Spleen (tissue), 11 donors: ENCODE measurements at regions not wholly inside any gene's neighbourhood (a gene's known extent, or its start where the extent isn't known, plus 50 kb on each side); places are given as distances from the start of the nearest gene placed in this dataset.

ENCODE experiments used
- DNase-seq: peaks from one replicate; pipeline ENCODE4 v3.0.0-alpha.2; 2020
- H3K27ac ChIP-seq, 8 donors: fragments of 200-600 bp; sonication (generic) in 7 of 8; 1 replicate in 4 of 8; 2 replicates in 4 of 8; pipeline versions ENCODE4 v1.5.0 to v1.8.0; 2016 to 2021; ENCODE audit warnings: inconsistent platforms in 4 of 8, mild to moderate bottlenecking in 4 of 8, moderate library complexity in 1 of 8
- H3K27me3 ChIP-seq, 7 donors: fragments of 200-600 bp; sonication (generic) in 6 of 7; replicated peaks in 1 of 7; 1 replicate in 4 of 7; 2 replicates in 3 of 7; pipeline versions ENCODE4 v1.5.0 to v1.8.0; 2016 to 2021; ENCODE audit warnings: inconsistent platforms in 3 of 7, mild to moderate bottlenecking in 1 of 7
- H3K36me3 ChIP-seq, 6 donors: fragments of 200-600 bp; sonication (generic) in 5 of 6; 1 replicate in 4 of 6; 2 replicates in 2 of 6; pipeline versions ENCODE4 v1.5.0 to v1.8.0; 2016 to 2021; ENCODE audit warnings: inconsistent platforms in 2 of 6
- H3K4me1 ChIP-seq, 6 donors: fragments of 200-600 bp; sonication (generic) in 5 of 6; 1 replicate in 3 of 6; 2 replicates in 3 of 6; pipeline versions ENCODE4 v1.5.0 to v1.8.0; 2016 to 2021; ENCODE audit warnings: inconsistent platforms in 3 of 6
- H3K4me3 ChIP-seq, 8 donors: fragments of 200-600 bp; sonication (generic) in 7 of 8; 1 replicate in 4 of 8; 2 replicates in 4 of 8; pipeline versions ENCODE4 v1.5.0 to v1.8.0; 2016 to 2021; ENCODE audit warnings: inconsistent platforms in 4 of 8, mild to moderate bottlenecking in 4 of 8, moderate library complexity in 2 of 8
- H3K9me3 ChIP-seq, 8 donors: fragments of 200-600 bp; sonication (generic) in 7 of 8; 1 replicate in 4 of 8; 2 replicates in 4 of 8; pipeline versions ENCODE4 v1.5.0 to v1.8.0; 2016 to 2021; ENCODE audit warnings: inconsistent platforms in 4 of 8
- CTCF ChIP-seq, 11 experiments: fragments of 200-600 bp in 7 of 11; fragments of 450-650 bp in 4 of 11; sonication (generic) in 4 of 11; IDR thresholded peaks in 8 of 11; conservative IDR thresholded peaks in 3 of 11; 1 replicate in 7 of 11; 2 replicates in 4 of 11; pipeline versions ENCODE4 v1.4.0 to v1.8.0; 2016 to 2021; ENCODE audit warnings: antibody characterized with exemption in 11 of 11, inconsistent platforms in 4 of 11, mild to moderate bottlenecking in 1 of 11
- POLR2A ChIP-seq, 3 donors: fragments of 450-650 bp; IDR thresholded peaks; one replicate each; pipeline ENCODE4 v1.5.1; 2017; ENCODE audit warnings: antibody characterized with exemption in 3 of 3, mild to moderate bottlenecking in 1 of 3
- POLR2AphosphoS5 ChIP-seq, 3 donors: sonication (generic); formaldehyde crosslinking; IDR thresholded peaks; one replicate each; pipeline ENCODE4 v1.5.1; 2017; ENCODE audit warnings: antibody characterized with exemption in 3 of 3
- WGBS, 5 donors: extraction: QIAGEN DNeasy Blood & Tissue Kit in 3 of 5; methylation state at CpG; one replicate each; pipeline versions ENCODE4 v1.1.5 to v1.1.7; 2013 to 2018; 5-methylcytosine and 5-hydroxymethylcytosine counted together
- intact Hi-C: fragments of 100-400 bp; cut with DNase I; formaldehyde crosslinking; loops from one replicate; pipeline ENCODE4 v1.15.0; 2023; ENCODE audit warnings: low total_unique reads
- donor health status: healthy with polysubstance abuse.
- donor health status: DM: no; HTN: no; CAD: no; lungs with moderate emphysema.
- donor health status: DM: no; HTN: no; CAD: no.
- donor health status: Bipolar disorder and iron deficiency.
- donor health status: healthy.
- donor health status: DM: no; HTN: no; CAD: no.
- donor health status: DM: yes; HTN: yes; CAD: no.

GRCh38 chr14:55772486-55772885, 192.5 kb downstream of the KTN1 start:
- H3K27me3 ChIP-seq: no peaks in the 10 kb centered on the region
- TF ChIP-seq CTCF (IDR thresholded peaks at IDR 0.05 in 8 of 11, conservative IDR thresholded peaks at IDR 0.05 in 3 of 11) (no peak), POLR2AphosphoS5 (IDR thresholded peaks at IDR 0.05) (no peak), POLR2A (IDR thresholded peaks at IDR 0.05) (no peak)
- WGBS, 5 donors: 75 to 93% (median 85%) methylated on average over 1 of the region's 1 CpG
- H3K36me3 ChIP-seq: no peaks in the 10 kb centered on the region
- H3K4me1 ChIP-seq: no peaks in the 10 kb centered on the region
- intact Hi-C loops: no loop called here
- DNase-seq: no peak
- H3K9me3 ChIP-seq: no peaks in the 10 kb centered on the region
- no peak overlapping the region for H3K4me3 ChIP-seq
- no peak overlapping the region for H3K27ac ChIP-seq

- H3K27ac ChIP-seq: no peak overlapping the region
- no peak overlapping the region for H3K4me3 ChIP-seq
- no peak for TF ChIP-seq POLR2AphosphoS5 (IDR thresholded peaks at IDR 0.05)
- TF ChIP-seq POLR2A (IDR thresholded peaks at IDR 0.05): no peak
- no peak for TF ChIP-seq CTCF (IDR thresholded peaks at IDR 0.05 in 8 of 11, conservative IDR thresholded peaks at IDR 0.05 in 3 of 11)
- no peaks in the 10 kb centered on the region for H3K36me3 ChIP-seq
- no peaks in the 10 kb centered on the region for H3K27me3 ChIP-seq
- no peak for DNase-seq
- 93 to 100% (median 97%) methylated on average over 1 of the region's 1 CpG for WGBS, 5 donors
- no peaks in the 10 kb centered on the region for H3K9me3 ChIP-seq
- no peaks in the 10 kb centered on the region for H3K4me1 ChIP-seq
- intact Hi-C loops: no loop called here
These were observed 193.3 kb downstream of the KTN1 start for GRCh38 chr14:55773312-55773711.

- Histone ChIP-seq H3K4me1 (no peaks in the 10 kb centered on the region), H3K36me3 (no peaks in the 10 kb centered on the region), H3K27me3 (no peaks in the 10 kb centered on the region), H3K27ac (no peak overlapping the region), H3K9me3 (no peaks in the 10 kb centered on the region), H3K4me3 (no peak overlapping the region)
- WGBS, 5 donors: 89 to 97% (median 92%) methylated on average over 1 of the region's 1 CpG
- intact Hi-C loops: no loop called here
- TF ChIP-seq POLR2AphosphoS5 (IDR thresholded peaks at IDR 0.05) (no peak), CTCF (IDR thresholded peaks at IDR 0.05 in 8 of 11, conservative IDR thresholded peaks at IDR 0.05 in 3 of 11) (no peak), POLR2A (IDR thresholded peaks at IDR 0.05) (no peak)
- DNase-seq: no peak
These were observed 194.1 kb downstream of the KTN1 start for GRCh38 chr14:55773984-55774545.

- Histone ChIP-seq H3K27ac (no peak overlapping the region), H3K36me3 (no peaks in the 10 kb centered on the region), H3K4me1 (peaks cover 2 to 11% (median 6%) of the 10 kb centered on the region in 6 donors), H3K9me3 (no peaks in the 10 kb centered on the region), H3K27me3 (no peaks in the 10 kb centered on the region), H3K4me3 (no peak overlapping the region)
- WGBS, 5 donors: 66 to 83% (median 74%) methylated on average over 4 of the region's 4 CpGs
- intact Hi-C loops: no loop called here
- DNase-seq: no peak
- TF ChIP-seq CTCF (IDR thresholded peaks at IDR 0.05 in 8 of 11, conservative IDR thresholded peaks at IDR 0.05 in 3 of 11): no peak
- no peak for TF ChIP-seq POLR2A (IDR thresholded peaks at IDR 0.05)
- TF ChIP-seq POLR2AphosphoS5 (IDR thresholded peaks at IDR 0.05): no peak
These were observed 197.9 kb downstream of the KTN1 start for GRCh38 chr14:55777877-55778276.
